HG03175 (cell line): ENCODE measurements at regions not wholly inside any gene's neighbourhood (a gene's known extent, or its start where the extent isn't known, plus 50 kb on each side); places are given as distances from the start of the nearest gene placed in this dataset.

Experiments
- ATAC-seq: cut with Tn5 transposase; IDR thresholded peaks from one replicate; pipeline ENCODE4 v1.9.1; 2021; ENCODE audit warnings: mild to moderate bottlenecking, moderate library complexity; ENCODE audit not compliant: unreplicated experiment

GRCh38 chr10:131480066-131480465 is 168.5 kb upstream of the TCERG1L start:
- ATAC-seq = no peak

- ATAC-seq = no peak
These were observed 169.3 kb upstream of the TCERG1L start for GRCh38 chr10:131480861-131481260.

GRCh38 chr10:131485732-131486131 is 174.2 kb upstream of the TCERG1L start:
- ATAC-seq = no peak

GRCh38 chr10:131487822-131488221 is 176.3 kb upstream of the TCERG1L start:
- no peak for ATAC-seq

GRCh38 chr10:131490991-131491594 is 179.6 kb upstream of the TCERG1L start:
- no peak for ATAC-seq

- ATAC-seq = no peak
These were observed 180.8 kb upstream of the TCERG1L start for GRCh38 chr10:131492211-131492857.

- ATAC-seq = no peak
These were observed 181.9 kb upstream of the TCERG1L start for GRCh38 chr10:131493432-131493831.

- no peak for ATAC-seq
These were observed 182.9 kb upstream of the TCERG1L start for GRCh38 chr10:131494451-131494850.

GRCh38 chr10:131495224-131495623 is 183.7 kb upstream of the TCERG1L start:
- ATAC-seq = no peak

GRCh38 chr10:131495892-131496291 is 184.4 kb upstream of the TCERG1L start:
- no peak for ATAC-seq

- no peak for ATAC-seq
These were observed 185.0 kb upstream of the TCERG1L start for GRCh38 chr10:131496351-131497052.

- no peak for ATAC-seq
These were observed 188.0 kb upstream of the TCERG1L start for GRCh38 chr10:131499566-131499965.

- no peak for ATAC-seq
These were observed 188.7 kb upstream of the TCERG1L start for GRCh38 chr10:131500181-131500580.

GRCh38 chr10:131500892-131501291 is 189.4 kb upstream of the TCERG1L start:
- no peak for ATAC-seq

GRCh38 chr10:131503992-131504391 is 192.5 kb upstream of the TCERG1L start:
- no peak for ATAC-seq

- no peak for ATAC-seq
These were observed 199.9 kb upstream of the TCERG1L start for GRCh38 chr10:131511391-131511790.

GRCh38 chr10:131512852-131513251 is 201.3 kb upstream of the TCERG1L start:
- ATAC-seq = no peak

- ATAC-seq = no peak
These were observed 201.9 kb upstream of the TCERG1L start for GRCh38 chr10:131513445-131513844.

- ATAC-seq = no peak
These were observed 202.4 kb upstream of the TCERG1L start for GRCh38 chr10:131513901-131514300.

- ATAC-seq = no peak
These were observed 202.9 kb upstream of the TCERG1L start for GRCh38 chr10:131514454-131514853.

GRCh38 chr10:131516285-131516684 is 204.8 kb upstream of the TCERG1L start:
- ATAC-seq = no peak

- no peak for ATAC-seq
These were observed 206.3 kb upstream of the TCERG1L start for GRCh38 chr10:131517781-131518180.
